GM12872 (cell line): ENCODE measurements at regions not wholly inside any gene's neighbourhood (a gene's known extent, or its start where the extent isn't known, plus 50 kb on each side); places are given as distances from the start of the nearest gene placed in this dataset.

Experiments
- TF ChIP-seq, protein P1 (sequence below): IDR thresholded peaks from 3 replicates; pipeline ENCODE4 v1.5.1; 2011; ENCODE audit warnings: low read depth, mild to moderate bottlenecking, low read length, moderate library complexity; ENCODE audit not compliant: insufficient read depth

DNA sequence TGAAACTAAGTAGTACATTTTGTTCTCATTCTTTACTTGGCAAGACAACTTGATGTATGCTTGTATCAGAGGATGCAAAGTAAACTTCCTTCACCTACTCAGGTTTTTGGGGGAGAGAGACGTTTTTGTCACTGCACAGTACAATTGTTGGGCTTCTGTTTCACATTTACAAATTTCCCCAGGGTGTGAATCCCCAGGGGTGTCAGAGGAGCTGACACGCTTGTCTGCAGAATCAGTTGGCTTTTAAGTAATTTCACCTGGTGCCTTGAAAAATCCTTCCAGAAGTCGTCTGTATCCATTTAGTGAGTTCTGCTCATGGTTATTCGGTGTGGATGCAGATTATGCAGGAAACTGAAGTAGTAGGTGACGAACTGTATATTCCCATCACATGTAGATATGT lies 1227.7 kb upstream of the CELF2 start:
- TF ChIP-seq, protein P1, sequence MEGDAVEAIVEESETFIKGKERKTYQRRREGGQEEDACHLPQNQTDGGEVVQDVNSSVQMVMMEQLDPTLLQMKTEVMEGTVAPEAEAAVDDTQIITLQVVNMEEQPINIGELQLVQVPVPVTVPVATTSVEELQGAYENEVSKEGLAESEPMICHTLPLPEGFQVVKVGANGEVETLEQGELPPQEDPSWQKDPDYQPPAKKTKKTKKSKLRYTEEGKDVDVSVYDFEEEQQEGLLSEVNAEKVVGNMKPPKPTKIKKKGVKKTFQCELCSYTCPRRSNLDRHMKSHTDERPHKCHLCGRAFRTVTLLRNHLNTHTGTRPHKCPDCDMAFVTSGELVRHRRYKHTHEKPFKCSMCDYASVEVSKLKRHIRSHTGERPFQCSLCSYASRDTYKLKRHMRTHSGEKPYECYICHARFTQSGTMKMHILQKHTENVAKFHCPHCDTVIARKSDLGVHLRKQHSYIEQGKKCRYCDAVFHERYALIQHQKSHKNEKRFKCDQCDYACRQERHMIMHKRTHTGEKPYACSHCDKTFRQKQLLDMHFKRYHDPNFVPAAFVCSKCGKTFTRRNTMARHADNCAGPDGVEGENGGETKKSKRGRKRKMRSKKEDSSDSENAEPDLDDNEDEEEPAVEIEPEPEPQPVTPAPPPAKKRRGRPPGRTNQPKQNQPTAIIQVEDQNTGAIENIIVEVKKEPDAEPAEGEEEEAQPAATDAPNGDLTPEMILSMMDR, result no peak

DNA sequence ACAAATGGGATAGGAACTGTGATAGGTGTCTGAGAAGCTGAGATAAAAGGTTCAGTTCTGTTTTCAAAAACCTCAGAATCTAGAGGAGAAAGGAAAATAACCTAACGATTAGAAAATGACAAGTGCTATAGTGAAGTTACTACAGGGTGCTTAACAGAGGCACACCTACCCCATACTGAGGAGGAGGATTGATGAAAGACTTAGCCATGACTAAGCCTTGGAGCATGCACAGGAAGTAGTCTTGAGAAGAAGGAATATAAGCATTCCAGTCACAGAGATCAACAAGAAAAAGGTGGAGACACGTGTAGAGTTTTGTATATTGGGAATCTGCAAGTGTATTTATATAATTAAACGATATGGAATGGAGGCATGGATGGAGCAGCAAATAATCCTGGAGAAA lies 1225.5 kb upstream of the CELF2 start:
- TF ChIP-seq, protein P1, result no peak

DNA sequence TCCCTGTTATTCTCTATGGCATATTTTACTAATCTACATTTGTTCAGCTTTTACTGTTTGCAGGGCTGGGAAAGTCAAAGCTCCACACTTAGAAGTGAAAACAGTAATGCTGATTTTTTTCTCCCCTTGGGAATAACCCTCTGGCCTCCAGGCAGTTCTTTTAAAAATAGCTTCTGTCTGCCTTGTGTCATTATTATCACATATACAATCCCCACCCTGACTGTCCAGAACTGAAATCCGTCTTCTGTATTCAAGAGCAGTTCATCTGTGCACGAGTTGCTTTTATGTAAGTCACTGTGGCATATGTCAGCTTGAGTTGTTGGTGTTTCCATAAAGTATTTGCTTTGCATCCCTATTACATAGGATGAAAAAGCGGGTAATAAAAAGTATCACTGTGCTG lies 1221.1 kb upstream of the CELF2 start:
- TF ChIP-seq, protein P1, result no peak

DNA sequence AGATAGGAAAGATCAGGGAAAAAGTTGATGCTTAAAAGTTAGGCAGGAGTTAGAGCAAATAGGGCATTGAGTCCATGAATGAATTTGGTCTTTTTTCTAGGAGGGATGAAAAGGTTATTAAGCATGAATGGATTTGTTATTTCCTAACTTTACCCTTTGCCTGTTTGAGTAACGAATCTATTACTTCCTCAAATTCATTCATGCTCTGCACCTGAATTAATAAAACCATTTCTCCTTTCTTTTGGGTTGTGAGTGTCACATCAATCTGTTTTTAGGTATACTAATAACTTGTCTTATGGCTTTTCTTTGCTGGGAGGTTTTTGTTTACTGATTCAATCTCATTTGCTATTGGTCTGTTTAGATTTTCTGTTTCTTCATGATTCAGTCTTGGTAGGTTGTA lies 1217.7 kb upstream of the CELF2 start:
- TF ChIP-seq, protein P1, result no peak

DNA sequence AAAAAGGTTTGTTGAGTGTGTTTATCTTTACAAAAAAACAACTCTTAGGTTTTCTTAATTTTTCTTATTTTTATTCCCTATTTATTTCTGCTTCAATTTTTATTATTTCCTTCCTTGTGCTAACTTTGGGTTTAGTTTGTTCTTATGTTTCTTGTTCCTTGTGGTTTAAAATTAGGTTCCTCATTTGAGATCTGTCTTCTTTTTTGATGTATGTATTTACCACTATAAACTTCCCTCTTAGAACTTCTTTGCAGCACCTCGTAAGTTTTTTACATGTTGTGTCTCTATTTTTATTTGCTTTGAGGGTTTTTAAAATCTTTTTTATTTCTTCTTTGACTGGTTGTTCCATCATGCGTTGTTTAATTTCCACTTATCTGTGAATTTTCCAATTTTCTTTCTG lies 1217.1 kb upstream of the CELF2 start:
- TF ChIP-seq, protein P1, result no peak

DNA sequence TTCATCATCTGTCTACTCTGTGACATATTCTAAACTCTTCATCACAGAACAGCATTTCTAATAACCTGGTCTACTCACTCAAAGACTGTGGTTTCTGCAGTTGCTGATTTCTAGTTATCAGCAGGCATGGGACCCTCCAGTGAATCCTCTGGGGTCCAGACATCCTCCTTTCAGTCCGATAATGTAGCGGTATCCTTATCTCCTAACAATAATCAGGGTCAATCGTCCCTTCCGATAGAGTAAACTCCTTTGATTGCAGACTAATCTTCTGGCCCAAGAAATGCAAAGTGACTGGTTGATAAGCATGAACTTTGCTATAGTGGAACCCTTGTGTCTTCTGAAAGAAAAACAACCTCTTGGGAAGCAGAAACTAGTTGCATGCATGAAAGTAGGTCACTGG lies 1209.8 kb upstream of the CELF2 start:
- TF ChIP-seq, protein P1, result no peak

DNA sequence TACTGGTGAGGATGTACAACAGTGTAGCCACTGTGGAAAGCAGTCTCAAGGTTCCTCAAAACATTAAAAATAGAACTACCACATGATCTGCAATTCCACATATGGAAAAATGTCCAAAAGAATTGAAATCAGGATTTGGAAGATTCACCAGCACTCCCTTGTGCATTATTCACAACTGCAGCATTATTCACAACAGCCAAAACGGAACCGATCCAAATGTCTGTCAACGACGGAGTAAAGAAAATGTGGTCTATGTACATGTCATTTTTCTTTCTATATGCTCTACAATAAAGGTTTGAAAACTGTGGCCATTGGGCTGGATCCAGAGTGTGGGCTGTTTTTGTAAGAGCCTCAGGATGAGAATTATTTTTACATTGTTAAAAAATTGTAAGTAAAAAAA lies 1206.1 kb upstream of the CELF2 start:
- TF ChIP-seq, protein P1, result no peak
